HG03457 (cell line): ENCODE measurements at regions not wholly inside any gene's neighbourhood (a gene's known extent, or its start where the extent isn't known, plus 50 kb on each side); places are given as distances from the start of the nearest gene placed in this dataset.

Experiments used
- ATAC-seq: cut with Tn5 transposase; IDR thresholded peaks from one replicate; pipeline ENCODE4 v1.9.1; 2021; ENCODE audit warnings: moderate number of reproducible peaks; ENCODE audit not compliant: unreplicated experiment

DNA sequence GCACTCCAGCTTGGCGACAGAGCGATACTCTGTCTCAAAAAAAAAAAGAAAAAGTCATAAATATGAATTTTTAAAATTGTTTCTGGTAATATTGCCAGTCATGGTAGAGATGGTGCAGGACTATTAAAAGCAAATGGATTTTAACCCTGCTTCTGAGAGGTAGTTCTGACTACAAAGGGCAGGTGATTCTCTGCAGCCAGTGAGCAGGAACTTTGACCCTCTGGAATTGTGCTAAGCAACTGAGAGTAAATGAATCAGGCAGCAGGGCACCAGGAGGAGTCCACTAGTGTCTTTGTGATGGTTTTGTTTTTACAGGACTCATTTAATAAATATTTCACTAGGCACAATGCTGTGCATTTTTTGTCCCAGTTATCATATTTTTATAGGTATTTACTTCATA lies 781.2 kb downstream of the TLE4 start:
- ATAC-seq, result no peak

DNA sequence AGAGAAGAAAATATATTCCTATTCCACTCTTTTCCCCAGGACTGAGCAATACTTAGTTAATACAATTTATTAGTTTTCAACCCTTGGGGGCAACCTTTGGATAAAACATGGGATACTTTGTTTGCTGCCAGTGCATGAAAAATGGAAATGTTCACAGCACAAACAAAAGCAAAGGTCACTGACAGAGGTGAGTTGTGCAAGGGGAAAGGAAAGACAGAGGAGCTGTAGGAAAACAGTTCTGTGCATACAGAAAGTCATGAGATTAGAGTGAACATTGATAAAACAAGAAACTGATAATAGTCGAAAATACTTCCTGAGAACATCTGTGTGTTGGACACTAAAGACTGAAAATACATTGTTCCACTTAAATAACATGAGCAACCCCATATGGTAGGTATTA lies 779.8 kb downstream of the TLE4 start:
- ATAC-seq, result no peak

DNA sequence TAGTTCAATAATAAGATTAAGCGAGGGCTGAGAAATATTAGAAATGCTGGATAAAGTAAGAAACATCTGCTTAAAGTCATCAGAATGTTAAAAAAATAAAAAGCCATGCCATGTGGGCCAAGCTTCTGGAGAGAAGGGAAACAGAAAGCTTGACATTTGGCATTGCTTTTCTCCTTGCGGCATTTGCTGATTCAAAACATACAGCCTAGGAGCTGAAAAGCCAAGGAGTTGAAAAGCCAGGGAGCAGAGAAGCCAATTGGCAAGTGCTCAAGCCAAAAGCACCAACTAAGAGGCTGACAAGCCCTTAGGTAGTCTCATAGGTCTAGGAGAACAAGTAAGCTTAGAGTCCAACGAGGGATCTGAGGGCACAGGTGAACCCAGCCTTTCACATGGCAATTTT lies 754.3 kb downstream of the TLE4 start:
- ATAC-seq, result no peak

DNA sequence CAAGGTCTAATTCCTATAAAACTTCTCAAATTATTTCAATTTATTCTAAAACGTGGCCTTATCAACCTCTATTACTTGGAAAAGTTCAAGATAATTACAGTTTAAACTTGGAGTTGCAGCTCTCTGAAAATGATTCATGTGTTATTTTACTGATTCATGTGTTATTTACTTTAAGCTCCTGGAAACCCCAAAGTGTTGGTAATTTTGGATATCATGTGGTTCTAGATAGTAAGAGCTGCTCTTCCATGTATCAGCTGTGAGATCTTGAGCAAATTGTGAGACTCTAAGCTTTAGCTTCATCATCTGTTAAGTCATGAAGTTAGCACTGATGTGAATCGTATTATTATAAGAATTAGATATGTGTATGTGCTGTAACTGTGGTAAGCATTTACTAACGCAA lies 749.2 kb downstream of the TLE4 start:
- no peak for ATAC-seq

DNA sequence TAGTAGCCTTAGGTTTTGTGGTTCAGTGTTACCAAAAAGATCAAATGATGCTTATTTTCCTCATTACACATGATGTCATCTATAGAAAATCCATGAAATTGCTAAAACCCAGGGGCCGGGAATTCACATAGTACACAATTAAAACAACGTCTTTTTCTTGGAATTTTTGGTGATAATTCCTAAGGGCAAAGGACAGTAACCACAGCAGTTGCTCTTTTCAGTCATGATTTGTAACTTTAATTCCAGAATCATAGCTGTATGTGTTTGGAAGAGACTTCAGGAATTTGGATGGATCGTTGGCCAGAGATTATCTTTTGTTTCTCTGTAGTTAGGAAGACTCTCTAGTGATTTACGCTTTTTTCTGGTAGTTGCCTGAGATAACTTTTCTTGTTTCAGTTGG lies 748.7 kb downstream of the TLE4 start:
- ATAC-seq, result no peak

DNA sequence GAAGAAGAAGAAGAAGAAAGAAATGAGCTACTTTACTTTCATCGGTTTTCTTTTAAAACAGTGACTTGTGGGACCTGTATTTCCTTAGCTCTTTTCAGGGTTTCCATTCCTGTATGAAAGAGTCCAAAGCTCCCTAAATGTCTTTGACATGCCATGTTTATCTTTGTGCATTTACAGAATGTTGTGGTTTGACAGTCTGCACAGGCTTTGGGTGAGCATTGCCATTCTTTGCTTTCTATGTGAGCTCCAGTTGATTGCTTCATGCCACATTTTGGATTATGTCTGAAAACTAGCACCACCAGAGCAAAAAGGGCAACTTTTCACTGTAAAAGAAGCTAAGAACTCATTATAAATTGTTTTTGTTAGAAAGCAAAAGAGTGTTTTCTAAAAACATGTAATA lies 733.4 kb downstream of the TLE4 start:
- ATAC-seq, result no peak

DNA sequence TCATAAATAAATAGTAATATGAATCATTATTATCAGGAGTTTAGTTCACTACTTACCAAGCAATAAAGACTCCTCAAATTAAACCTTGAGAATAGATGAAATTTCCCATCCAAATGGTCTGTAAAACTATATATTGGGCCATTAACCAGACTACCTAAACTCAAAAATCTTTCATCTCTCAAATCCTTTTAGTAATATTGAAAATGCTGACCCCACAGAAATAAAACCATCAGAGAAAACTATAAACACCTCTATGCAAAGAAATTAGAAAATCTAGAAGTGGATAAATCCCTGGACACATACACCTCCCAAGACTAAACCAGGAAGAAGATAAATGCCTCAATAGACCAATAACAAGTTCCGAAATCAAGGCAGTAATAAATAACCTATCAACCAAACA lies 723.2 kb downstream of the TLE4 start:
- no peak for ATAC-seq

DNA sequence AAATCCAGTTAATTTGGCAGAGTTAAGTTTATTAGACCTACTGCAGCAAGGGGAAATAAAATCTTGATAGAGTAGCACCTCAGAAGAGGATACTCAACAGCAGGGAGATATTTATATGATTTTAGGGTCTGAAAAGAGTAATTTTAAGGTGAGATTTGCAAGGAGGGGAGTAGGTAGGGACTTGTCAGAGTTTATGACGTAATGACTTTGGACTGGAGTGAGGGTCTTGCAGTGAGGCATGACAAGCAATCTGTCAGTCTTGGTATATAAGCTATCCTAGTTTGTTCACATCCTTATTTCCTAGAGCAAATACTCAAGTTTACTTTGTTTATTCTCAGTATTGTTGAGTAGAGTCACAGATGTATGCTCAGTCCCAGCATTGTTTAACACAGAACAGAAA lies 722.6 kb downstream of the TLE4 start:
- no peak for ATAC-seq

DNA sequence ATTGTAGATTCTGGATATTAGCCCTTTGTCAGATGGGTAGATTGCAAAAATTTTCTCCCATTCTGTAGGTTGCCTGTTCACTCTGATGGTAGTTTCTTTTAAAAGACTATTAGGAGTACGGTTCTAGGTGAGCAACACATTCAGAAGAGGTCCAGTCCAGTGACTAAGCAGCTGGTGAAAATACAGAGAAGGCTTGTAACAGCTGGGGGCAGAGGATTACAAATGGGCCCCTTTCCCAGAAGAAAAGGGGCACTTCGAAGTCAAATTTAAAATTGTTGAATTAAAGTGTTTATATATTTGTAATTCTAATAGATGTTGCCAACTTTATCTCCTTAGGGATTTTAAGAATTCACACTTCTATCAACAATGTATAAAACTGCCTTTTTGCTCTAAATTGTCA lies 720.5 kb downstream of the TLE4 start:
- ATAC-seq, result no peak

DNA sequence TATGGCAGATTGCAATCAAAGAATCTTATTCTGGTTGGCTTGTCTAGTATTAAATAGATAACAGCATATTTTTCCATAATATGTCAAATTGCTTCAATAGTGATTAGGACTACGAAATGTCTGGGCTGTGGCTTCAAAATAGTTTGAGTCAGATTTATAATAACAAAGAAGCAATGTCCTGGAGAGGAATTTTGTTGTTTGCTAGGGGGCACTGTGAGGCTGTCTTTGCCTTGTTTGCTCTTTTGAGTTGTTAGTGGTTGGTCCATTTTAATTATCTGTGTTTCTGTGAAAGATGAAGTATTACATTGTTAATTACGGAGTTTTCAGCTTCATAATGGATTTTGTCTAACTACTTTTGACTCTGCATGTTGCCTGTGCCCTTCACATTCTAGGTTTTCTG lies 713.6 kb downstream of the TLE4 start:
- ATAC-seq, result no peak

DNA sequence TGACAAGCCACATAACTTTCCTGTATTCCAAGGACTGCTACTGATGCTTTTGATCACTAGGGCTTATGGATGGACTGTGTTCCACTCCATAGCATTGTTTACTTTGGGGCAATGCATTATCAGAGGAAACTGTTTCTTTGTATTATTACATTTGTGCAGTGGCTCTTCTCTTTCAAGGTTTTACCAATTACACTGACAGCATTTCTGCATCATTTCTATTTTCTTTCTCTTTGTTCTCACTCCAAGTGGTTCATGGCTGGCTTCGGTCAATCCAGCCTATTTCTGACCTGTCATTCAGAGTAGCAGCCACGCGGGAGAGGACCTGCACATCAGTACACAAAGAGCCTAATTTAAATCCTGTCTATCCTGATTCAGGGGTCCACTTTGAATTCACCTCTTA lies 711.0 kb downstream of the TLE4 start:
- ATAC-seq, result no peak

DNA sequence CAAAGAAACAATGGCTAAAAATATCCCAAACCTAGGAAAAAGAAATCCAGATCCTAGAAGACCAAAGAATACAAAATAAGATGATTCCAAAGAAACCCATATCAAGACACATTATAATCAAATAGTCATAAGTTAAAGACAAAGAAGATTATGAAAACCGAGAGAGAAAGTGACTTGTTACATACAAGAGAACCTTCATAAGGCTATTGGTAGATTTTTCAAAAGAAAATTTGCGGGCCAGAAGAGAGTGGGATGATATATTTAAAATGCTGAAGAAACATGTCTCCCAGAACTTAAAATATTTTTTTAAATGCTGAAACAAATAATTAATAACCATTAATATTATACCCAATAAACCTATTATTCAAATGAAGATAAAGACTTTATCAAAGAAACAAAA lies 687.3 kb downstream of the TLE4 start:
- no peak for ATAC-seq

DNA sequence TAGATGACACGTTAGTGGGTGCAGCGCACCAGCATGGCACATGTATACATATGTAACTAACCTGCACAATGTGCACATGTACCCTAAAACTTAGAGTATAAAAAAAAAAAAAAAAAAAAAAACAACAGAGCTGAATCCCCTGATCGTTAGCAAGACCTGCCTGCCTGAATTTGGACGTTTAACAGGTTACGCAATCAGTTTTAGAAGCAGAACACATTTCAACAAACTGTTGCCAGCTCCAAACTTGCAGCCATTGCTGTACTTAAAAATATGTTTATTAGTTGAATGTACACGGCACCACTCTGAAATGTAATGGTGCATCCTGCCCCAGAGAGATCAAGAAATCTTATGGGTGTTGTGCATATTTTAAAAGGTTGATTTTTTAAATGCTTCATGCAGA lies 680.0 kb downstream of the TLE4 start:
- no peak for ATAC-seq

DNA sequence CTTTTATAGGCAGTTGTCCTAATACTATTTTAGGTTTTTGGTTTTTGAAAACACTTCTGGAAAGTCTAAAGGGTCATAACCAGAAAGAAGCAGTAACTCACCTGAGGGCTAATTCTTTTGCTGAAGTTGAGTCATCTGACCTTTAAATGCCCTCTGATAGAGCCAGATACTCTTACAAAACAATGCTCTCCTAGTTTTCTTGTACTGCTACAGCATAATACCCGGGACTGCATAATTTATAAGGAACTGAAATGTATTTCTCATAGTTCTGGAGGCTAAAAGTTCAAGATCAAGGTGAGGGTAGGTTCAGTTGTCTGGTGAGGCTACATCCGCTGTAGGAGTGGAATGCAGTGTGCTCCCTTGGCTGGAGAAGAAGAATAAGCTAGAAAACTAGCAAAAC lies 670.3 kb downstream of the TLE4 start:
- ATAC-seq, result no peak

DNA sequence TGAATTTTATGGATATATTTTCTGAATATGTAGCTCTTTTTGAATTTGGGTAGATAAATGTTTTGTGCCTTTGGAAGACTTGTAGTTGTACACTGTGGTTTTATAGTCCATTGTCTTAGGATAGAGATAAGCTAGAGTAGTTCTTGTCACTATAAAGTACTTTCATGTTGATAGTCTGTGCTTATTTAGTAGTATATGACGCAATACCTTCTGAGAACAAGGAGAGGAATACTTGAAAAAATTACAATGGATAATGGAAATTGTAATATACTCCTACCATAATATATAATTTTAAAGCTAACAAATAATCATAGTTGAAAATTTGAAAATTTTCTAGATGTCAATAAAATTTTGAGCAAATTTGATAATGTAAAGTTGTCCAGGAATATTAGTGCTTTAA lies 664.0 kb downstream of the TLE4 start:
- no peak for ATAC-seq

DNA sequence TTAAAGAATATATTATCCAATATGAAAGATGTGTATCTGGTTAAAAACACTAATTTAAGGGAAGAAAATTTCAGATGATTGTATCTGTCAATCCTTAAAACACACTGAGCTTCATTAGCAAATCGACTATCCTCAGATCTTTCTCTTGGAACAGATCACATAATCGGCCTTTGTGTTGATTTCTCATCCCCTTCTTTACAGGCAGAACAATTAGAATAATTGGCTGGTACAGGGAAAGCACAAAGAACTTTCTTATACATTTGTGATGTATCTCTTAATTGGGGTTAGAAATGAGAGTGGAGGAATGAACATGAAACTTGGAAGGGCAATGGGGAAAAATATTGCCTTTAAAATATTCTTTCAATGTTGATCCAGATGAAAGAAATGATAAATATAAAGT lies 662.1 kb downstream of the TLE4 start:
- no peak for ATAC-seq

DNA sequence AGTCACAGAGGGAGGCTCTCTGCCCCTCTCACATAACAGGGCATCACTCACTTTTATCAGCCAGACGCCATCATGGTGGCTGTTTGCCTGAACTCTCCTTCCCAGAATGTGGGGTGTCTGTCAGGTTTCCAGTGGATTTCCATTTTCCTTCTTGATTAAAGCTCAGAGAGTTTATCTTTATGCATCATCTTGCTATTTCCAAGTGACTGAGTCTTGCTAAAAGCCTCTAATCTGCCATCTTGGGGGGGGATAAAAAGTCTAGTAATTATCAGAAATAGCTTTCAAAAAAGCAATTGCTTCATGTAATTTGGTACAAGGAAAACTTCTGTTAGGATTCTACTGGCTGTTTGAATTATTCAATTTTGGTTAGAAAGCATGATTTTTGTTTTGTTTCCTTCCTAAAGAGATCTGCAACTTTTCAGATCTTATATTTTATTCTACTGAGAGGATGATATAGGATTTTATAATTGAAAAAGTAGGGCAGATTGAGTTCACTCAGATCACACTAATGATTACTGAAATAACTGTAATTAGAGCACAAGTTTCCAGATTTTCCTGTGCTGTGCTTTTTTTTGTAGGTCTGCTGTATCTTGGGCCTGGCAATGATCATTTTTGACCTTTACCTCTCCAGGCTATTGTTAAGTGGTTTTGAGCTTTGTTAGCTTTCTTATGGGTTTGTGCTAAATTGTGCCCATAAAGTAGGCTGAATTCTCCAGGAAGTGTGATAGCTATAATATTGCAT lies 661.5 kb downstream of the TLE4 start:
- ATAC-seq, result no peak

DNA sequence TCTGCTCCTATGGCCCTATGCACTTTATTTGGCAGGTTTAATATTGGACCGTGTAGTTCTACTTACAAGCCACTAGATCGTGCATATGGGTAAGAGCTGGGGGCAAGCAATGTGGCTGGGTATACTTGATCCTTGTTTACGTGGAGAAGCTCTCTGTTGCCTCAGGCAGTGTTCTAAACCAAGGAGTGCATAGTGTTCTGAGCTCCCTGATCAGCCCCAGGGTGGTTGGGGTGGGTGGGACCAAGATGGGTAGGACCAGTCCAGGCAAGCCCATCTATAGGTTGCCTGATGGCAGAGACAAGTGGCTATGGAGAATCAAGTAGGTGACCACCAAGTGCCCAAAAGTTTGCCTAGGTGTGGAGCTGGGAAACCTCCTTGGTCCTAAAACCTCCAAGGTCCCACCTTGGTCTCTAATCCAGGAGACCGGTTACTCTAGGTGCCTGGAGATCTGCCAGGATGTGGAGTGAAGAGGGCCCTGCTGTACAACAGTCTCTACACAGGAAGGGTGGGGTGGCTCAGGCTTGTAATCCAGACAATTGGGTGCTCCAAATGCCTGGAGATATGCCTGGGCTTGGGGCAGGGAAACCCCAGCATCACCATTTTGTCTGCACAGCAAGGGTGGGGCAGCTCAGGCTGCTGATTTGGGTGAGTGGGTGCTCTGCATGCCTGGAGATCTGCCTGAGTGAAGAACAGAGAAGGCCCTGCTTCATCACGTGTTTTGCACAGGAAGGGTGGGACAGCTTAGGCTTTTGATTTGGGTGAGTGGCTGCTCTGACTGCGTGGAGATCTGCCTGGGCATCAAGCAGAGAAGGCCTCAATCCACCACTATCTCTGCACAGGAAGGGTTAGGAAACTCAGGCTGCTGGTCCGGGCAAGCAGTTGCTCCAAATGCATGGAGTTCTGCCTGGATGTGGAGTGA lies 659.8 kb downstream of the TLE4 start:
- no peak for ATAC-seq

DNA sequence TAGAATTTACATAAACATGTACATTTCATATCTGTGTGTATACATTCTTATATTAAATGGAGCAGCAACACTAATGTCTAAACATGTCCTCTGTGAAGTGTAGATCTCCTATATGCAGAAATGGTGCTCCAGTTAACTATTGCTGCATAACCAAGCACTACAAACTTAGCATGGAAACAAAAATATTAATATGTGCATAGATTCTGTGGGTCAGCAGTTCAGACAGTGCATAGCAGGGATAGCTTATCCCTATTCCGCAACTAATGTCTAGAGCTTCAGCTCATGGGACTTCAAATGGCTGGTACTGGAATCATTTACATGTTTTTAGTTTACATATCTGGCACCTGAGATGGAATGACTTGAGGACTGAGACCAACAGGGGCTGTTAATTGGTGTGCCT lies 652.1 kb downstream of the TLE4 start:
- ATAC-seq, result no peak

DNA sequence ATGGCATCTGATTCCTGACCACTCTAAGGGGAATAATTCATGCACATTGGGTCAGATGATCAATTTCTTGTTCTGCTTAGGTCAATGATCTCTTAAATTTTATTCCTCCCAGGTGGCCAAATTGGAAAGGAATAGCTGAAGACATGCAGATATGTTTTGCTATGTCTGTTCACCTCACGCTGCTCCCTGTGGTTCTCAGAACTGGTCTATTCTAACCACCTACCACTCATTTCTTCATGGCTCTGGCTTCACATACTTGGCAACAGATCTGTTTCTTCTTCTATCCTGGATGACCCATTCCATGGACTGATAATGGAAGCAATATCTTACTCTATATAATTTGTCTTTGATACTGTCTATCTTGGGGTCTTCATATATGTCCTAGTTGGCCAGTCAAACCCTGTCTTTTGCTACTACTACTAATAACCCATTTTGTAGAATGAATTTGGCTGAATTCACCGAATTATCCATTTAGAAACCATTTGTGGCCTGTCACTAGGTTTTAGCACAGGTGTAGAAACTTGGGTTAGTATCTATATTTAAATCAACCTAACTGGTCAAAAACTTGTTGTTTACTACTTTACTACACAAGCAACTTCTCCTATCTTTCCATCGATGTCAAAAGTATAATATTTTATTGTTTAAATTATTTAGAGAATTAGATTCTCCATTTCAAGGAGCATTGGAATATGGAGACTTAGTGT lies 650.9 kb downstream of the TLE4 start:
- no peak for ATAC-seq

DNA sequence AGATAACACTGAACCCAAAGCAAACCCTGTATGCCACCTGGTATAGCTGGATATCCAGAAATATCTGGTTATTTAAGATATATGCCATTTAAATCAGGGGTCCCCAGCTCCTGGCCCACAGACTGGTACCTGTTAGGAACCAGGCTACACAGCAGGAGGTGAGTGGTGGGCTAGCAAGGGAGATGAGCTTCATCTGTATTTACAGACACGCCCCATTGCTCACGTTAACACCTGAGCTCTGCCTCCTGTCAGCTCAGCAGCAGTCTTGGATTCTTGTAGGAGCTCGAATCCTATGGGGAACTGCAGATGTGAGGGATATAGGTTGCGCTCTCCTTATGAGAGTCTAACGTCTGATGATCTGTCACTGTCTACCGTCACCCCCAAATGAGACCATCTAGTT lies 646.6 kb downstream of the TLE4 start:
- ATAC-seq, result no peak

DNA sequence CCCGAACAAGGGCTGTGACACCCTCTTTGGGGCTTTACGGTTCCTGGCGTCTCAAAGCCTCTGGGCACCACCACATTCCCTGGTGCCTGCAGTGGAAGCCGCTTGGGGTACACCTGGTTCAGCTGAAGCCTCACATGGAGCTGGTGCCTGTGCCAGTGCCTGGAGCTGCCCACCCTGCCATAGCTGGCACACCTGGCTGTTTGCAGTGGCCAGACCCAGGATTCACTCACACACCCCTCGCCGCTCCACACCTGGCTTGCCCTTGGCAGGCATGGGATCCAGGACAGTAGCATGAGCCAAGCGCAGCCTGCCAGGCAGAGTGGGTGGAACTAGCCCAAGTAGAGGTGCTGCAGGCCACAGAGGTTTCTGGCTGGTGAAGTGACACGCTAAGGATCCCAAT lies 641.8 kb downstream of the TLE4 start:
- no peak for ATAC-seq
